Dermis blood vessel endothelial cell (primary cell): ENCODE measurements at regions not wholly inside any gene's neighbourhood (a gene's known extent, or its start where the extent isn't known, plus 50 kb on each side); places are given as distances from the start of the nearest gene placed in this dataset.
"Not testable (repeated sequence)": the region's sequence is repeated elsewhere in the genome, so short reads cannot be mapped to it uniquely, and the experiment has no call there.

Experiments
- DNase-seq: peaks from one replicate; pipeline ENCODE4 v3.0.0; 2010

DNA sequence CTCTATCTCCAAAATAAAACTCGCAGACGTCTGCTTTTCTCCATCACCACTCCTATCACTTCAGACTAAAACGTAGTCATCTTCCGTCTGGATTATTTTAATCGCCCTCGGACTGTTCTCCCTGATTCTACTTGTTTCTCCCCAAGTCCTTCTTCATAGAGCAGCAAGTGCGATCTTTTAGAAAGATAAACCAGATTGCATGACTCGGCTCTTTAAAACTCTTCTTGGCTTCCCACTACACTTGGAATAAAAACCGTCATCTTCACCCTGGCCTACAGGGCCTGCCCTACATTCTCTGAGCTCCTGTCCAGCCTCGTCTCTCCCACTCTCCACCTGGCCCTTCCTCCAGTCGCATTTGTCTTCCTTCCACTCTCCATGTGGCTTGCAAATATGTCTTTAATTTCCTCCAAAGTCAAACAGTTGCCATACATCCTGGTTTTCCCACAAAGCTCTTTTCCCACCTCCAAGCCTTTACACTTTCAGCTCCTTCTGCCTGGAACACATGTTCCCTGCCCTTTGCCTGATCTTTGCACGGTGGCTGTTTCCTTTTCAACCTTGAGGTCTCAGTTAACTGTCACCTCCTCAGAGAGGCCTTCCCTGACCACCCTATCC is 70.5 kb upstream of the DHX40 start:
- DNase-seq: no peak

DNA sequence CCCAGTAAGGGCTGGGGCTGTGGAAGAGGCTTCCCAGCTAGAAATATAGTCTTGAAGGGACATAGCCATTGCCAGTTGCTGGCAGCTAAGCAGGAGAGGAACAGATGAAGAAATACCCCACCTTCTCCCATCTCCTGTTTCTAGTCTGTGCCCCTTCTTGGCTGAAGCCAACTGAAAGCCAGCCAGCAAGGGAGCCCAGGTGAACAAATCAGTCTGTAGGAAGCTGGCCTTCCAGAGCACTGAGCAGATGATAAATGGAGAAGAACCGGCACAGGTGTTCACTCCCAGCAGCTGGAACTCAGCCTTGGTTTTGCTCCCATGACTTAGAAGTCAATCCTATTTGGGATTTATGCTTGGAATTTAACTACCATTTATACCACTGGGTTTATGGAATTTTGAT is 69.2 kb upstream of the DHX40 start:
- DNase-seq: no peak

DNA sequence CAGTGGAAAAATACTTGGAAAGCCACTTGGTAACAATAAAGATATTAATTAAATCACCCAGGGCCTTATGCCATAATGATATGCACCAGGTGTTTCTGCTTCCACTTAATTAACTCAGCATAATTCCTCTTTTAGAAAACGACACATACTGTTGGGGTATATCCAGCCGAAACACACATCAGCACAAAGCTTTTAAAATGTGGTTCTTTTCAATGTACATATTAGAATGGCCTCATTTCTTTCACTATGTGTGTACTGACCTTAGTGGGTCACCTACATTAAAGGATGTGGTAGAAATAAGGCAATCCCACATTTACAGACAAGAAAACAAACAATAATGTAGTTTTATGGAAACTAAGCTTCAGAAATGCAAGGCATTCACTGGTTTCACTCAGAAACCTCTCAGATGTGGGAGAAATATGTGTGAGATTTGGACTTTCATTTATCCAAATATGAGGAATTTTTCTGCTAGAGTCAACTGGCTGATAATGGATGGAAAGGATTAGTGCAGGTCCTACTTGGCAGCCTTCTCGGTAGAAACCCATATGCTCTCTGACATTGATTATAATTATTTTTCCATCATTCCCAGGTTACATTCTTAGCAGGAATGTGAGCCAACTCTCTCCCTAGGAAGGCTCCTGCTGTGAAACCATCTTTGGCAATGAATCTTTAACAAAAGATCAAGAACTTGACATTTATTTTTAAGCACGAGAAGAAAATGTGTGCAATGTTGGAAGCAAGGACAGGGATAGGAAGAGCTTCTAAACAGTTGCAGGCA is 66.7 kb upstream of the DHX40 start:
- no peak for DNase-seq

DNA sequence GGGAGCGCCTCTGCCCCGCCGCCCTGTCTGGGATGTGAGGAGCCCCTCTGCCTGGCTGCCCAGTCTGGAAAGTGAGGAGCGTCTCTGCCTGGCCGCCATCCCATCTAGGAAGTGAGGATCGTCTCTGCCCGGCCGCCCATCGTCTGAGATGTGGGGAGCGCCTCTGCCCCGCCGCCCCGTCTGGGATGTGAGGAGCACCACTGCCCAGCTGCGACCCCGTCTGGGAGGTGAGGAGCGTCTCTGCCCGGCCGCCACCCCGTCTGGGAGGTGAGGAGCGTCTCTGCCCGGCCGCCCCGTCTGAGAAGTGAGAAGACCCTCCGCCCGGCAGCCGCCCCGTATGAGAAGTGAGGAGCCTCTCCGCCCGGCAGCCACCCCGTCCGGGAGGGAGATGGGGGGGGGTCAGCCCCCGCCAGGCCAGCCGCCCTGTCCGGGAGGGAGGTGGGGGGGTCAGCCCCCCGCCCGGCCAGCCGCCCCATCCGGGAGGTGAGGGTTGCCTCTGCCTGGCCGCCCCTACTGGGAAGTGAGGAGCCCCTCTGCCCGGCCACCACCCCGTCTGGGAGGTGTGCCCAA is 65.2 kb upstream of the DHX40 start:
- not testable (repeated sequence) for DNase-seq

- DNase-seq: no peak
Observed at GRCh38 chr17:59501690-59502089, 63.7 kb upstream of the DHX40 start.

- no peak for DNase-seq
Observed at GRCh38 chr17:59502800-59503199, 62.6 kb upstream of the DHX40 start.

DNA sequence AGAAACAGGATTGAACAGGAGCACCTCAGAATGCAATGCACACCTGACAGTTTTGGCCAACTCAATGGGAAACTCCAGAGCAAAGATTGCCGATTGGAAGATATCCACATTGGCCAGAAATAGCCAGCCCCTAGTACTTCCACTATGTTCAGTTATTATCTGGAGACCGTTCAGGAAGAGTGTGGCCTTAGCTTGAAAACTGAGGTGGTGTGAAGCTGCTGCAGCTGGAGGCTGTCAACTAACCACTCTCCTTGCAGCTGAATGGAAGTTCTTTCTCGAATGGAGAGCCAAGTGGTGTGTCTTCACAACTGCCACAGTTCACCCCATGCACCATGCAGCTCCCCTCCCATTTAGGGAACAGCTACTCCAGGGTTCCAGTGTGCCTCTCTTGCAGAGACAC is 61.9 kb upstream of the DHX40 start:
- DNase-seq: no peak

GRCh38 chr17:59504821-59505220 is 60.6 kb upstream of the DHX40 start:
- DNase-seq: no peak

- DNase-seq: no peak
Observed at GRCh38 chr17:59505610-59506276, 59.7 kb upstream of the DHX40 start.

- peak; percentile 70 for DNase-seq
Observed at GRCh38 chr17:59506894-59507726, 58.3 kb upstream of the DHX40 start.

DNA sequence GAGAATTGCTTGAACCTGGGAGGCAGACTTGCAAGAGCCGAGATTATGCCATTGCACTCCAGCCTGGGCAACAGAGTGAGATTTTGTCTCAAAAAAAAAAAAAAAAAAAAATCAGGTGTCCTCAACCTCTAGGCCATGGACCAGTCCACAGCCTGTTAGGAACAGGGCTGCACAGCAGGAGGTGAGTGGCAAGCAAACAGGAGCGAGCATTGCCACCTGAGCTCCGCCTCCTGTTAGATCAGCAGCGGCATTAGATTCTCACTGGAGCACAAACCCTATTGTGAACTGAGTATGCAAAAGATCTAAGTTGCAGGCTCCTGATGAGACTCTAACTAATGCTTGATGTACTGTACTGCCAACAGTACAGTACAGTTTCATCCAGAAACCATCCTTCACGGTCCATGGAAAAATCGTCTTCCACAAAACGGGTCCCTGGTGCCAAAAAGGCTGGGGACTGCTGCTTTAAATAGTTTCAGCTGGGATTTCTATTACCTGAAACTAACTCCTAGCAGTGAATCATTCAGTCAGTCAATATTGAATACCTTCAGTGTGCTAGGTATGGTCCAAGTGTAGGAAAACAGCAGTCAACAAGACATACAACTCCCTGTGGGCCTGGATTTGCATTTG is 56.3 kb upstream of the DHX40 start:
- DNase-seq: no peak

- DNase-seq: no peak
Observed at GRCh38 chr17:59510611-59511010, 54.8 kb upstream of the DHX40 start.

DNA sequence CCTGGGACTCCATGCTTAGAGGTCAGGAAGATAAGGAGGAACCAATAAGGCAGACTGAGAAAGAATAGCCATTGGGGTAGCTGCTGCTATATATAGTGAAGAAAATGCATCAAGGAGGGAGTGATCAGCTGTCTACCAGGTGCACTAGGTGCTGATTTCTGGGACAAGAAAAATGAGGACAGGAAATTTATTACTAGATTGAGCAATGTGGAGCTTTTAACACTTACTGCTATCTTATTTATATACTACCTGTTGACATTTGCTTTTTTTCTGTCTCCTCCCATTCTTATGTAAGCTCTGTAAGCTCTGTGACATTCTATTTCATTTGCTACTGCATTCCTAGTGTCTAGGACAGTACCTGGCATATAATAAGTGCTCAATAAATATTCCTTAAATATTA is 53.7 kb upstream of the DHX40 start:
- DNase-seq: no peak

- no peak for DNase-seq
Observed at GRCh38 chr17:59512844-59513385, 52.5 kb upstream of the DHX40 start.

DNA sequence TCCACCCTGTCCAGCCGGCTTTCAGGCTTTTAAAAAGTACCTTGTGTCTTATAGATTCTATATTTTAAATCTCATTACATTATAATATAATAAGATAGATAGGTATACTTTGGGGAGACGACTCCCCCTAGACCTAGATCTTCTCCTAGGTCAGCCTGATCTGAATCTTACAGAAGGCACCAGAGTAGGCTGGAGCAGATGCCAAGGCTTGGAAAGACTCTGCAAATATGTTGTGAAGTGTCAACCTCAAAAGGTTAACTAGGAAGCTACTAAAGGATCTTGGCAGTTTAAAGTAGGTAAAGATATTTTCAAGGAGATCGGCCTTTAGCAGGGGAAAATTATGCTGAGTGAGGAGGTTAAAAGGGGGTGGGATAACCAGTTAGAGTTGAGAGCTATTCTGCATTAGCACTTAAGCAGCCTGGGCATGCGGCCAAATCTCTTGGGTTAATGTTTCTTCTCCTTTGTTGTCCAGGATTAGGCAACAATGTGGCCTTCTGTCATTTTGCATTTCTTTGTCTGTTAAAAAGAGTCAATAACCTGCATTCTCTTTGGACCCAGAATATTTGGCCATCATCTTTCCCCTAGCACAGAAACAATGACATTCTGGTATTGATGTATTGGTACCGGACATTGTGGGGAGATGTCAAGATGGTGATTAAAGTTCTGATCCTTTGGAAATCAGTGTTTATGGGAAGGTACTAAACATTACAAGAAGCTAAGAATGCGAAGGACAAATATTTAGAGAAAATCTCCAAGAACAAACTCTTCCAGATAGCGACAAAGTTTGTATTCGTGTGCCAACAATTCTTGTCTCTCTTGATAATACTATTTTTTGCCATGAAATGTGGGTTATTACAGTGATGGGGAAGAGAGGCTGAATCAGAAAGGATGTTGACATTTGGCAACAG is 51.2 kb upstream of the DHX40 start:
- peak; percentile 92 for DNase-seq
